Endodermal cell (in vitro differentiated cells): ENCODE measurements at regions not wholly inside any gene's neighbourhood (a gene's known extent, or its start where the extent isn't known, plus 50 kb on each side); places are given as distances from the start of the nearest gene placed in this dataset.

Experiments
- DNase-seq: peaks from one replicate; pipeline ENCODE4 v3.0.0-alpha.2; 2017
- H3K27ac ChIP-seq: 2 replicates; pipeline ENCODE4 v1.5.1; 2013; ENCODE audit warnings: mild to moderate bottlenecking, low read depth, low read length, moderate library complexity
- H3K27me3 ChIP-seq: 2 replicates; pipeline ENCODE4 v1.6.1; 2013; ENCODE audit warnings: mild to moderate bottlenecking, low read length, moderate library complexity; ENCODE audit not compliant: insufficient read depth, control insufficient read depth, poor library complexity, severe bottlenecking
- H3K36me3 ChIP-seq: 2 replicates; pipeline ENCODE4 v1.7.0; 2013; ENCODE audit warnings: mild to moderate bottlenecking, low read length, moderate library complexity; ENCODE audit not compliant: control insufficient read depth, insufficient read depth
- H3K4me1 ChIP-seq: one replicate; pipeline ENCODE4 v1.7.0; 2013; ENCODE audit warnings: low read length; ENCODE audit not compliant: control insufficient read depth, insufficient read depth
- H3K4me3 ChIP-seq: 2 replicates; pipeline ENCODE4 v1.5.1; 2013; ENCODE audit warnings: mild to moderate bottlenecking, low read length, moderate library complexity
- H3K9ac ChIP-seq: 2 replicates; pipeline ENCODE4 v1.6.1; 2013; ENCODE audit warnings: mild to moderate bottlenecking, low read length, moderate library complexity; ENCODE audit not compliant: poor library complexity, severe bottlenecking; ENCODE audit errors: extremely low read depth
- H3K9me3 ChIP-seq: 2 replicates; pipeline ENCODE4 v1.6.1; 2013; ENCODE audit warnings: mild to moderate bottlenecking, low read length, moderate library complexity; ENCODE audit not compliant: control insufficient read depth
- H3K27ac Mint-ChIP-seq: 2 replicates; pipeline ENCODE4 v1.8.0; 2020; ENCODE audit warnings: mixed read lengths
- H3K27me3 Mint-ChIP-seq: 2 replicates; pipeline ENCODE4 v1.8.0; 2021; ENCODE audit warnings: mild to moderate bottlenecking, mixed read lengths; ENCODE audit not compliant: insufficient read depth
- H3K36me3 Mint-ChIP-seq: 2 replicates; pipeline ENCODE4 v1.8.0; 2020; ENCODE audit warnings: low read depth, mixed read lengths
- H3K4me1 Mint-ChIP-seq: 2 replicates; pipeline ENCODE4 v1.8.0; 2020; ENCODE audit warnings: mixed read lengths
- H3K4me3 Mint-ChIP-seq: 2 replicates; pipeline ENCODE4 v1.8.0; 2020; ENCODE audit warnings: mild to moderate bottlenecking, moderate library complexity, mixed read lengths
- H3K9me3 Mint-ChIP-seq: 2 replicates; pipeline ENCODE4 v1.8.0; 2020; ENCODE audit warnings: mild to moderate bottlenecking, mixed read lengths
- WGBS, 2 experiments: methylation state at CpG; one replicate each; pipeline versions ENCODE4 v1.1.5 to v1.1.7; 2013; ENCODE audit warnings: missing lambda C conversion rate in 2 of 2, mixed read lengths in 1 of 2; ENCODE audit not compliant: insufficient coverage in 1 of 2, insufficient read length in 1 of 2; 5-methylcytosine and 5-hydroxymethylcytosine counted together
- TF ChIP-seq, protein P1 (sequence below): fragments of 200-600 bp; sonication (generic); conservative IDR thresholded peaks from 2 replicates; pipeline ENCODE4 v1.5.0; 2021; ENCODE audit warnings: antibody characterized with exemption, mild to moderate bottlenecking

DNA sequence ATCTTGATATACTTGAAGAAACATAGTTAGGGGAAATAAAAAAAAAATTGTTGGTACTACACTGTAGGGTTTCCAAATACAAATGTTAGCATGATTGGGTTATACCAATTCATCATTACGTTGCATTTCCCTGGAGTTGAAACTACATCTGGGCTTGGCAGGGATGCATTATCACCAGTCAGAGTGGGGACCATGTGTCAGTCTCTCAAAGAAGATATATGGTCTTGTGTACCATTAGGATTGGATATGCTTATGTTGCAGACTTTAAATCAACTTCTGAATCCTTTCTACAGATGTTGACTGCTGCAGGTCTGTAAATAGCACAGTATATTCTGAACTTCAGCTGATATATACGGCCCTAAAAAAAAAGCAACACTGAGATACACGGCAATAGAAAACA lies 188.5 kb downstream of the SLIT2 start:
- Histone ChIP-seq H3K4me3 (no peak overlapping the region), H3K27ac (no peak overlapping the region), H3K9ac (no peak overlapping the region), H3K4me1 (no peaks in the 10 kb centered on the region), H3K9me3 (no peaks in the 10 kb centered on the region), H3K27me3 (no peaks in the 10 kb centered on the region), H3K36me3 (no peaks in the 10 kb centered on the region)
- Mint-ChIP-seq H3K4me1 (no peaks in the 10 kb centered on the region), H3K4me3 (no peak overlapping the region), H3K9me3 (no peaks in the 10 kb centered on the region), H3K27ac (no peak overlapping the region), H3K36me3 (no peaks in the 10 kb centered on the region), H3K27me3 (no peaks in the 10 kb centered on the region)
- no peak for DNase-seq
- TF ChIP-seq, protein P1, sequence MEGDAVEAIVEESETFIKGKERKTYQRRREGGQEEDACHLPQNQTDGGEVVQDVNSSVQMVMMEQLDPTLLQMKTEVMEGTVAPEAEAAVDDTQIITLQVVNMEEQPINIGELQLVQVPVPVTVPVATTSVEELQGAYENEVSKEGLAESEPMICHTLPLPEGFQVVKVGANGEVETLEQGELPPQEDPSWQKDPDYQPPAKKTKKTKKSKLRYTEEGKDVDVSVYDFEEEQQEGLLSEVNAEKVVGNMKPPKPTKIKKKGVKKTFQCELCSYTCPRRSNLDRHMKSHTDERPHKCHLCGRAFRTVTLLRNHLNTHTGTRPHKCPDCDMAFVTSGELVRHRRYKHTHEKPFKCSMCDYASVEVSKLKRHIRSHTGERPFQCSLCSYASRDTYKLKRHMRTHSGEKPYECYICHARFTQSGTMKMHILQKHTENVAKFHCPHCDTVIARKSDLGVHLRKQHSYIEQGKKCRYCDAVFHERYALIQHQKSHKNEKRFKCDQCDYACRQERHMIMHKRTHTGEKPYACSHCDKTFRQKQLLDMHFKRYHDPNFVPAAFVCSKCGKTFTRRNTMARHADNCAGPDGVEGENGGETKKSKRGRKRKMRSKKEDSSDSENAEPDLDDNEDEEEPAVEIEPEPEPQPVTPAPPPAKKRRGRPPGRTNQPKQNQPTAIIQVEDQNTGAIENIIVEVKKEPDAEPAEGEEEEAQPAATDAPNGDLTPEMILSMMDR, result no peak
- 87 to 90% methylated on average over 3 of the region's 3 CpGs for WGBS, 2 experiments

DNA sequence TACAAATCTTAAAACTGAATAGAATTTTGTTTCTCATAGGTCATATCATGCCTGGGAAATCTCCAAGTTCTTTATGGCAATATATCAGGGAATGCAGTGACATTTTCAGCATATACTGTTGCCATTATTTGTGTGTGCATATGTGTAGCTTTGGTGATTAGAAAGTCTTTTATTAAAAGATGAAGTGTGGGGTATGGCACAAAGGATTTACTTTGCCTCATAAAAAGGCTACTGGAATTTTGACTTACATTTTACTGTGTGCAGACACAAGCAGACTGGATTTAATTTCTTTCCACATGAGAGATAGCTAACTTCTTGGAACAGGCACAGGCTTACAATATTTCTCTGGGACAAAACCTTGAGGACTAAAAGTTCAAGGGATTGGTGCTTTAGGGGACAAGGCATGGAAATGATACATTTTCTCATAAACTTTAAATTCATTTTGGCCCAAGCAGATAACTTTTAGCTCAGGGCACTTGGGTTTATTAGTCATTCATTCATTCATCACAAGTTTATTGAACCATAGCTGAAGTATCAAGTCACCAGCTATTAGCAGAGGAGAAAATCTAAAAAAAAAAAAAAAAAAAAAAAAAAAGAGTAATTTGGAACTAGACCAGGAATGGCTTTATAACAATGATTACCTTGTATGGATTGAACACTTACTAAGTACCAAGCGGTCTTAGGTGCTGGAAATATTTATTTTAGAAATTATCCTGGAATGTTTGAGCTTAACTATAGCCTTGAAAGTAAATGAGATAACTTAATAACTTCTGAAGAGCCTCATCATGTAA lies 191.5 kb downstream of the SLIT2 start:
- WGBS, 2 experiments, result 100% methylated on average over 1 of the region's 1 CpG
- Mint-ChIP-seq H3K4me1 (no peaks in the 10 kb centered on the region), H3K27me3 (no peaks in the 10 kb centered on the region), H3K27ac (no peak overlapping the region), H3K4me3 (no peak overlapping the region), H3K9me3 (no peaks in the 10 kb centered on the region), H3K36me3 (no peaks in the 10 kb centered on the region)
- Histone ChIP-seq H3K27me3 (no peaks in the 10 kb centered on the region), H3K9ac (no peak overlapping the region), H3K36me3 (no peaks in the 10 kb centered on the region), H3K27ac (no peak overlapping the region), H3K9me3 (no peaks in the 10 kb centered on the region), H3K4me1 (no peaks in the 10 kb centered on the region), H3K4me3 (no peak overlapping the region)
- DNase-seq, result no peak
- TF ChIP-seq, protein P1, result no peak

DNA sequence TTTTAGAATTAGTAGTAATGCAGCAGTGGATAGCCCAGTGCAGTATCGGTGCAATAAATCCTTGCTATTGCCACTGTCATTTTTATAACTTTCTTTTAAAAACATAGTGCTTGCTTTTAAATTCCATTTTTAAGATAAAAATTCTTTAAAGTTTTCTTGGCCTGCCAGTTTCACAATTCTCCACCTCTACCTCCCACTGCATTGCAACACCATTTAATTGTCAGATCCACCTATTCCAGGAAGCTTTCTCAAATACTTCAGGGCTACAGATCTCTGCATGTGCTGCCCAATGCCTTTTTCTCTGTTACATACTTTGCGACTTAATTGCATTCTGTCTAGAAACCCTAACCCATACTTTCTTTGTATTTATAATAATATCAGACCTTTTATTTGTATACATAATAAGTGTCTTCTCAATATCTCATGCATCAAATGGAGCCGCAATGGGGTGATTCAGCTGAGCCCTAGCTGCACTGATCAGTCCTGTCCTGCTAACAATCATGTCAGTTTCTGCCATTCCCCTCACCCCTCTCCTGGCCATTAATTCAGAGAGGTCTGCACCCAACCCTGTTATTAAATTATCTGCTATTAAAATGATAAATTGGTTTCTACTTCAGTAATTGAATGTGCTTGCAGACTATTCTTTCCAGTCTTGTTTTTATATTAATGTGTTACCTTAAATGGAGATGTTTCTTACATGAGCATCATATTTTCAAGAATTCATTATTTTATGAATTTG lies 193.1 kb downstream of the SLIT2 start:
- no peak overlapping the region for H3K4me3 ChIP-seq
- no peaks in the 10 kb centered on the region for H3K4me1 ChIP-seq
- Mint-ChIP-seq H3K36me3 (no peaks in the 10 kb centered on the region), H3K9me3 (no peaks in the 10 kb centered on the region), H3K27me3 (no peaks in the 10 kb centered on the region), H3K27ac (no peak overlapping the region), H3K4me1 (no peaks in the 10 kb centered on the region), H3K4me3 (no peak overlapping the region)
- H3K9me3 ChIP-seq, result no peaks in the 10 kb centered on the region
- H3K9ac ChIP-seq, result no peak overlapping the region
- DNase-seq, result no peak
- TF ChIP-seq, protein P1, result no peak
- no peak overlapping the region for H3K27ac ChIP-seq
- no peaks in the 10 kb centered on the region for H3K36me3 ChIP-seq
- 90 to 100% methylated on average over 2 to 3 of the region's 3 CpGs for WGBS, 2 experiments
- no peaks in the 10 kb centered on the region for H3K27me3 ChIP-seq
